A549 (cell line): ENCODE measurements at regions not wholly inside any gene's neighbourhood (a gene's known extent, or its start where the extent isn't known, plus 50 kb on each side); places are given as distances from the start of the nearest gene placed in this dataset.

ENCODE experiments used
- CTCF ChIP-seq: fragments of >200 bp; sonication (Bioruptor Twin); formaldehyde crosslinking; IDR thresholded peaks from 3 replicates; pipeline ENCODE4 v1.5.1; 2016
- MYC ChIP-seq: IDR thresholded peaks from 2 replicates; pipeline ENCODE4 v1.6.1; 2012; ENCODE audit warnings: mild to moderate bottlenecking, inconsistent platforms, low read length, improper control_type of control experiment, borderline replicate concordance
- NFE2L2 ChIP-seq: fragments of 150-350 bp; conservative IDR thresholded peaks from 2 replicates; pipeline ENCODE4 v1.6.1; 2014; ENCODE audit warnings: low read length
- PBX3 ChIP-seq: IDR thresholded peaks from 2 replicates; pipeline ENCODE4 v1.6.1; 2012
- RCOR1 ChIP-seq: fragments of 150-350 bp; IDR thresholded peaks from 2 replicates; pipeline ENCODE4 v1.6.1; 2014; ENCODE audit warnings: antibody characterized with exemption, low read length, low read depth
- ZC3H11A ChIP-seq: fragments of 450-650 bp; IDR thresholded peaks from 2 replicates; pipeline ENCODE4 v1.6.1; 2014; ENCODE audit warnings: antibody characterized with exemption, mild to moderate bottlenecking
- ZNF302 ChIP-seq: fragments of 250-450 bp; sonication (Bioruptor Pico); IDR thresholded peaks from 2 replicates; pipeline ENCODE4 v1.9.0; 2021; ENCODE audit warnings: inconsistent platforms, mild to moderate bottlenecking, moderate library complexity

- TF ChIP-seq RCOR1, result no peak
- TF ChIP-seq ZNF302 (CRISPR knock-in tag), result no peak
- no peak for TF ChIP-seq PBX3
- no peak for TF ChIP-seq CTCF
- TF ChIP-seq ZC3H11A, result no peak
- TF ChIP-seq MYC, result no peak
- TF ChIP-seq NFE2L2, result no peak
Observed at GRCh38 chr6:14510038-14510437, 392.5 kb downstream of the CD83 start.
